Vagina (tissue), 2 donors: ENCODE measurements at regions not wholly inside any gene's neighbourhood (a gene's known extent, or its start where the extent isn't known, plus 50 kb on each side); places are given as distances from the start of the nearest gene placed in this dataset.
A peak's percentile ranks its signal among the peaks of the same experiment; 100 is the strongest.

Experiments used
- DNase-seq, 2 donors: peaks; one replicate each; pipeline ENCODE4 v3.0.0-alpha.2; 2017; ENCODE audit errors: extremely low spot score in 2 of 2
- H3K27ac ChIP-seq: fragments of 200-600 bp; sonication (generic); one replicate; pipeline ENCODE4 v1.5.1; 2019
- H3K27me3 ChIP-seq: fragments of 200-600 bp; sonication (generic); one replicate; pipeline ENCODE4 v1.5.1; 2019
- H3K36me3 ChIP-seq, 2 donors: fragments of 200-600 bp; sonication (generic); one replicate each; pipeline ENCODE4 v1.5.1; 2017 to 2019
- H3K4me1 ChIP-seq: fragments of 200-600 bp; sonication (generic); one replicate; pipeline ENCODE4 v1.5.1; 2019
- H3K4me3 ChIP-seq, 2 donors: fragments of 200-600 bp; sonication (generic); 1 replicate in 1 of 2; 2 replicates in 1 of 2; pipeline ENCODE4 v1.5.1; 2016 to 2019
- H3K9me3 ChIP-seq: fragments of 200-600 bp; sonication (generic); one replicate; pipeline ENCODE4 v1.5.1; 2019
- CTCF ChIP-seq, 3 experiments: fragments of 450-650 bp in 2 of 3; fragments of 200-600 bp in 1 of 3; sonication (generic) in 1 of 3; IDR thresholded peaks; one replicate each; pipeline ENCODE4 v1.5.1; 2017 to 2019; ENCODE audit warnings: antibody characterized with exemption in 3 of 3, mild to moderate bottlenecking in 2 of 3, moderate library complexity in 2 of 3
- POLR2A ChIP-seq, 2 donors: fragments of 450-650 bp; IDR thresholded peaks; one replicate each; pipeline ENCODE4 v1.6.1; 2017; ENCODE audit warnings: antibody characterized with exemption in 2 of 2, mild to moderate bottlenecking in 2 of 2, moderate library complexity in 2 of 2
- POLR2AphosphoS5 ChIP-seq, 2 donors: sonication (generic); formaldehyde crosslinking; IDR thresholded peaks; one replicate each; pipeline ENCODE4 v1.9.0; 2017; ENCODE audit warnings: antibody characterized with exemption in 2 of 2, mild to moderate bottlenecking in 2 of 2, low read depth in 1 of 2; ENCODE audit not compliant: insufficient read depth in 1 of 2
- intact Hi-C: fragments of 100-400 bp; cut with DNase I; formaldehyde crosslinking; loops from one replicate; pipeline ENCODE4 v1.15.1; 2023

DNA sequence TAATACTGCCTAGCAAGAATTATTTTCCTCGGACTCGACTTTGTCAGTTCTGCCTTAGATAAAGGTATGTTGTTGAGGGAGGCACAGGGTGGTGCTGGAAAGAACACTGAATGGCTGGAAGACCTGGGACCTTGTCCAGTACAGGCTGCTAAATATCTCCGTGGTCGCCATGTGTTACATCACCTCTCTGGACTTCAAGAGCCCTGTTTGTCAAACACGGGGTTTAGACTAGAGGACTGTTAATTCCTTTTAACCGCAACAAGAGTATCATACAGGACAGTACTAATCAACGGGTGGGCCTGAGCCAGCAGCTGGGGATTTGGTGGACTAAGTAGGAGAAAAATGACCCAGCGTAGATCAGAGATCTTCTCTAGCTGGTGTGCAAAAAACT is 476.3 kb downstream of the LRIG3 start:
- TF ChIP-seq CTCF (IDR thresholded peaks at IDR 0.05) (no peak), POLR2A (IDR thresholded peaks at IDR 0.05) (no peak), POLR2AphosphoS5 (IDR thresholded peaks at IDR 0.05; ENCODE audit: insufficient read depth in 1 of 2, low read depth in 1 of 2) (no peak)
- H3K27me3 ChIP-seq, result no peaks in the 10 kb centered on the region
- DNase-seq, result no peak
- intact Hi-C loops, result no loop called here
- H3K36me3 ChIP-seq, result no peaks in the 10 kb centered on the region
- no peak overlapping the region for H3K4me3 ChIP-seq
- no peaks in the 10 kb centered on the region for H3K9me3 ChIP-seq
- peaks cover 17% of the 10 kb centered on the region for H3K4me1 ChIP-seq
- H3K27ac ChIP-seq, result peak overlapping the region; percentile 4

DNA sequence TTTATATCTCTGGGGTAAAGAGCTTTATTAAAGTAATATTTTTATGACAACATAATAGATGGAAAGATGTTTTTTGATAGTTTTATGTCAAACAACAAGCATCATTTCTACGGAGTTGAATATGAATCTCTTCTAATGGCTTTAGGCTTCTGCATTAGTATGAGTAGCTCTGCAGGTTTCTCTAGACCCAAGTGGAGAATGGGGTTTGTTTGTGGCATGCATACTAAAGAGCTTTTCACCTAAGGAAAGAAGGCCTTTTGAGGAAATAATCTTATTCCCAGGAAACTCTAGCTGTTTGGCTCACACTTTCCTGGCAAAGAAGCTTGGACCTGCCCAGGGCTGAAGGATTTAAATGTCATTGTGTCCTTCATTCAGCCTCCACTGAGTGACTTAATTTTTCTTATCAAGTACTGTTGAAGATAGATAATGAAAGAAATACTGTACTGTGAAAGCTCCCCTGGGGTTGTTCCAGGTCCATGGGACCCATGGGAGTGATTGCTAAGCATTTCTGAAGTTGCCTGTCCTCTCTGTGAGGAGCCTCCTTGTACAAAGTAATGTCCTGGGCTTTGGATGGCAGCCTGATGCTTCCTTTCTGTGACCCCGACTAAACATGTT is 469.3 kb downstream of the LRIG3 start:
- H3K27ac ChIP-seq, result no peak overlapping the region

GRCh38 chr12:58452546-58452945 is 467.8 kb downstream of the LRIG3 start:
- intact Hi-C loops, result no loop called here
- H3K4me3 ChIP-seq, result no peak overlapping the region
- H3K9me3 ChIP-seq, result no peaks in the 10 kb centered on the region
- no peak overlapping the region for H3K27ac ChIP-seq
- no peaks in the 10 kb centered on the region for H3K36me3 ChIP-seq
- H3K4me1 ChIP-seq, result peaks cover 20% of the 10 kb centered on the region
- TF ChIP-seq POLR2A (IDR thresholded peaks at IDR 0.05) (no peak), POLR2AphosphoS5 (IDR thresholded peaks at IDR 0.05; ENCODE audit: insufficient read depth in 1 of 2, low read depth in 1 of 2) (no peak), CTCF (IDR thresholded peaks at IDR 0.05) (no peak)
- no peak for DNase-seq
- no peaks in the 10 kb centered on the region for H3K27me3 ChIP-seq

More for the DNA sequence above, 469.3 kb downstream of the LRIG3 start:
- no peak overlapping the region for H3K4me3 ChIP-seq
- H3K4me1 ChIP-seq, result peaks cover 20% of the 10 kb centered on the region
- intact Hi-C loops, result no loop called here
- no peaks in the 10 kb centered on the region for H3K9me3 ChIP-seq
- H3K27me3 ChIP-seq, result no peaks in the 10 kb centered on the region
- no peaks in the 10 kb centered on the region for H3K36me3 ChIP-seq
- no peak for TF ChIP-seq POLR2AphosphoS5 (IDR thresholded peaks at IDR 0.05; ENCODE audit: insufficient read depth in 1 of 2, low read depth in 1 of 2)
- no peak for TF ChIP-seq CTCF (IDR thresholded peaks at IDR 0.05)
- no peak for TF ChIP-seq POLR2A (IDR thresholded peaks at IDR 0.05)
- DNase-seq, result no peak

- TF ChIP-seq CTCF (IDR thresholded peaks at IDR 0.05), result no peak
- no peak for TF ChIP-seq POLR2AphosphoS5 (IDR thresholded peaks at IDR 0.05; ENCODE audit: insufficient read depth in 1 of 2, low read depth in 1 of 2)
- TF ChIP-seq POLR2A (IDR thresholded peaks at IDR 0.05), result no peak
- H3K27me3 ChIP-seq, result no peaks in the 10 kb centered on the region
- H3K9me3 ChIP-seq, result no peaks in the 10 kb centered on the region
- DNase-seq, result no peak
- H3K4me3 ChIP-seq, result no peak overlapping the region
- no peaks in the 10 kb centered on the region for H3K36me3 ChIP-seq
- H3K4me1 ChIP-seq, result peaks cover 20% of the 10 kb centered on the region
- intact Hi-C loops, result no loop called here
- no peak overlapping the region for H3K27ac ChIP-seq
Measured at GRCh38 chr12:58453306-58453705, 467.0 kb downstream of the LRIG3 start.

GRCh38 chr12:58455136-58455535 is 465.2 kb downstream of the LRIG3 start:
- Histone ChIP-seq H3K36me3 (no peaks in the 10 kb centered on the region), H3K4me3 (no peak overlapping the region), H3K27ac (no peak overlapping the region), H3K4me1 (peaks cover 4% of the 10 kb centered on the region), H3K9me3 (no peaks in the 10 kb centered on the region), H3K27me3 (no peaks in the 10 kb centered on the region)
- TF ChIP-seq POLR2A (IDR thresholded peaks at IDR 0.05), result no peak
- no peak for TF ChIP-seq POLR2AphosphoS5 (IDR thresholded peaks at IDR 0.05; ENCODE audit: insufficient read depth in 1 of 2, low read depth in 1 of 2)
- no peak for TF ChIP-seq CTCF (IDR thresholded peaks at IDR 0.05)
- intact Hi-C loops, result no loop called here
- DNase-seq, result no peak
